ENCODE measurements at regions not wholly inside any gene's neighbourhood (a gene's known extent, or its start where the extent isn't known, plus 50 kb on each side); places are given as distances from the start of the nearest gene placed in this dataset.

DNA sequence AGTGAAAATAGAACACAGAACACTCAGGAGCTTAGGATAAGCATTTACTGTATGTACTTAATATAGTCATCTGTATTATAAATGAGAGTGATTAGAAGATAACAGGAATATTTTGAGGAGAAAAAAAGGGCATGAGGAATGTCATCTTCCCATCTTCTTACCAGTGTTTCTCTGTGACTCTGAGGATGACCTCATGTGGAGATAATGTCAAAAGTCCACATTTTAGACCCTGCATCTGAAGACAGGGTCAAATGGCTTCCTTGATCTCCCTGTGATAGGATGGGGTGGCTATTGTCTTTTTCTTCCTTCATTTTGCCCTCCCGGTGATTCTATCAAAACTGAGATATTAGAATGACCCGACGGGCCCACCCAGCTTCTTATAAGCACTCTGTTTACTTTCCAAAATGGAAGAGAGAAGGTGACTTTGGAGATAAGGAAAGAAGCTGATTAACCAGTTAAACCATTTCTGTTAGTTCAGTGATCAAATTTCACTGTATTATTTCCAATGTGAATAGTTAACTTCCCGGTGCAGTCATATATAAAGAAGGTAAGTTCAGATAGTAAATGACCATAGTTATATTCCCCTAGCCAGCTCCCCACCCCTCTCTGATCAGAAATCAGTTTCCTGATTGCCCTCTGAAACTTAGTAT lies 115.7 kb upstream of the SALL4 start:
- no peak for DNase-seq

DNA sequence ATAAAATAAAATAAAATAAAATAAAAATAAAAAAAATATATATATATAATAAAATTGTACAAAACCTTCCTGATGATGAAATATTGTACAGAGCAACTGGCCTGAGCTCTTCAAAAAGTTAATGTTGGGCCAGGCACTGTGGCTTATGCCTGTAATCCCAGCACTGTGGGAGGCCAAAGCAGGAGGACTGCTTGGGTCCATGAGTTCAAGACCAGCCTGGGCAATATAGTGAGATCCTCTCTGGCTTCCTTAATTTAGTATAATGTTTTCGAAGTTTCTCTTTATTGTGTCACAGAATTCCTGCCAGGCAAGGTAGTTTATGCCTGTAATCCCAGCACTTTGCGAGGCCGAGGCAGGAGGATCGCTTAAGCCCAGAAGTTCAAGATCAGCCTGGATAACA lies 113.9 kb upstream of the SALL4 start:
- DNase-seq: no peak

DNA sequence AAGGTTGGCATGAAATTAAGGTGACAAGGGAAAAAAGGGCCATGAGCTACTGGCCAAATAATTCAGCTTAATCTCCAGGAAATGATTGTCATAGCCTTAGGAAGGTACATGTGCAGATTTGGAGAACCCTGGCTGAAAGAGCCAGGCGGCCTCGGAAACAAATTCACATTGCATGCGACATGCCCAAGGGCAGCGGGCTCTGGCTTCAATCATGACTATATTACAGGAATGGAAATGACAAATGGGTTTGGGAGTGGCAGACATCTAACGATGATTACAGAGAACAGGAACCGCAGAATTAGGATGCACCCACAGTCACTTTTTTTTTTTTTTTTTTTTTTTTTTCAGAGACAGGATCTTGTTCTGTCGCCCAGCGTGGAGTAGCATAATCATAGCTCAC lies 112.4 kb upstream of the SALL4 start:
- no peak for DNase-seq

GRCh38 chr20:51910321-51911050 lies 108.2 kb upstream of the SALL4 start:
- DNase-seq: no peak

DNA sequence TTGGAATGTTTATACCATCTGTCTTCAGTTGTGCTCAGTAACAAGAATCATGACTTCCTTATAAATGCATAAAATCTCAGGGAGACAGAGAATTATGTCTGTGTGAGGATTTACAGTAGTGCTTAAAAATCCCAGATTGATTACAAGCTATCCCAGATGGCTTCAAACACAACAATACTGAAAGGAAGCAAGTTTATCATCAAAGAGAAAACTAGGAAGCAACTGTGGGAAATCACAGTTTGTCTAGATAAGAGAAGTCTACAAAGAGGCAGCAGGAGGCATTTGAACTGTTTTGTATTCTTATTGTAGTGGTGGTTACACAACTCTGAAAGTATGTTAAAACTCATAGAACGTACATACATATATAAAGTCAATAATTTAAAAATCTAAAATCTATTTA lies 104.4 kb upstream of the SALL4 start:
- DNase-seq: no peak

- DNase-seq: no peak
These were observed 103.7 kb upstream of the SALL4 start for GRCh38 chr20:51906049-51906448.

GRCh38 chr20:51902933-51903332 lies 100.6 kb upstream of the SALL4 start:
- peak; percentile 38 for DNase-seq

DNA sequence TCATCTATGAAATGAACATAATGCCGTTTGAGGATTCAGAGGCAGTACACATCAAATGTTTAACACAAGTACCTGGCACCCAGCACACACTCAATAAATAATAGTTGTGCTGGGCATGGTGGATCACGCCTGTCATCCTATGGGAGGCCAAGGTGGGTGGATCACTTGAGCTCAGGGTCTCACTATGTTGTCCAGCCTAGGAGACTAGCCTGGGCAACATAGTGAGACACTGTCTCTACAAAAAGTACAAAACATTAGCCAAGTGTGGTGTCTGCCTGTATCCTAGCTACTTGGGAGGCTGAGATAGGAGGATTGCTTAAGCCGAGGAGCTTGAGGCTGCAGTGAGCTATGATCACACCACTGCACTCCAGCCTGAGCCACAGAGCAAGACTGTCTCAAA lies 98.1 kb upstream of the SALL4 start:
- no peak for DNase-seq

DNA sequence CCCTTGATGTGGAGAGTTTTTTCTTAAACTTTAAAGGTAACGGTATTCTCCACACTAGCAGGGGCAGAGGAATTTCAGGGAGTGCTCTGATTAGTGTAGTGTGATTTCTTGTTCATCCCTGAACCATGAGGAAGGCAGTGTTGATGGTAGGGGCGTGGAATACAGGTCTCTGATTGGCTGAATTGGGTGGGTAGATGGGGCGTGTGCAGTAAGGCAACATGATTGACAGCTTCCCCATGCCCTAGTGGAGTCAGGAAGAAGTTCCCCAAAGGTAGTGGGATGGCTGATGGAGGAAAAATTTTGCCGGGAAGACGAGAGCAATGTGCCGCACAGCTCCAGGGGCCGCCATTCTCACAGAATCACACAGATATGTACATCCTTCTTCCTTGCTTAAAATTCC lies 97.4 kb upstream of the SALL4 start:
- no peak for DNase-seq

GRCh38 chr20:51898788-51899187 lies 96.5 kb upstream of the SALL4 start:
- no peak for DNase-seq

DNA sequence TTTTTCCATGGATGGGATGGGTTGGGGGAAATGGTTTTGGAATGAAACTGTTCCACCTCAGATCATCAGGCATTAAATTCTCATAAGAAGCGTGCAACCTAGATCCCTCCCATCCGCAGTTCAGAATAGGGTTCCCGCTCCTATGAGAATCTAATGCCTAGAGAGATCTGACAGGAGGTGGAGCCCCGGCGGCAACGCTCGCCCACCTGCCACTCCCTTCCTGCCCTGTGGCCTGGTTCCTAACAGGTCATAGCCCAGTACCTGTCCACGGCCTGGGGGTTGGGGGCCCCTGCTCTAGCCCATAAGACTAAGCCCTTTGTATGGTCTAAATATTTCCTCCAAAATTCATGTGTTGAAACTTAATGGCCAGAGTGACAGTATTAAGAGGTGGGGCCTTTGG lies 92.3 kb upstream of the SALL4 start:
- no peak for DNase-seq

GRCh38 chr20:51894201-51894600 lies 91.9 kb upstream of the SALL4 start:
- no peak for DNase-seq

- DNase-seq: no peak
These were observed 91.4 kb upstream of the SALL4 start for GRCh38 chr20:51893723-51894122.

- DNase-seq: no peak
These were observed 87.7 kb upstream of the SALL4 start for GRCh38 chr20:51890003-51890402.

DNA sequence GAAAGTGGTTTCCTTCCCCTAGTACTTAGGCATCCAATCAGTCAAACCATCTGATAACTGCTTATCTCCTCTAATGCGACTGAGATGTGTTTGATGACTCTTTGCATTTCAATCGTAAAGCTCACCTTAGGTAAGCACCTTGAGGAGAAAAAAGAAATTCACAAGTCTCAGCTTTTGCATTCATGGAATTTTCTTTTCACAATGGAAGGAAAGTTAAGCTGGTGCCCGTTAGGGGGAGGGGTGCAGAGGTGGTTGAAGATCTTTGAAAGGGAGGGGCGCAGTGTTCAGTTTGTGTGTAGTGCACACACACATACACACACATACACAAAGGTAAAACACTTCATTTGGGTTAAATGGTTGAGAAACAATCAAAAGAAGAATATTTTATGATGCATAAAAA lies 87.1 kb upstream of the SALL4 start:
- DNase-seq: no peak

DNA sequence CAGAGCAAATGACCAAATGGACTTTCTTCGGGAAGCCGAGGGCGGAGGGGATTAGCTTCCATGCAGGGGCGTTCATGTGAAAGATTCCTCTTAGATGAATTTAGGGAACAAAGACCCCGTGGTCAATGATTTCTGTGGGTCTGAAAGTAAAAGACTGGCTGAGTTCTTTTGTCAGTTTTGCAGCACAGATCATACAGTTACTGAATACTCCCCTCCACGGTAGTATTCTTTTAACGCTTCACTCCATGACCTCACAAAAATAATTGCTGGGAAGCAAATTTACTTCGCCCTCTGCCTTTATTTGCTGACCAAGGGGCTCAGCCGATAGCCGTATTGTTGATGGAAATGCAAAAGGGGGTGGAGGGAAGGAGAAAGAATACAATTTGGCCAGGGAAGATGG lies 86.0 kb upstream of the SALL4 start:
- no peak for DNase-seq

DNA sequence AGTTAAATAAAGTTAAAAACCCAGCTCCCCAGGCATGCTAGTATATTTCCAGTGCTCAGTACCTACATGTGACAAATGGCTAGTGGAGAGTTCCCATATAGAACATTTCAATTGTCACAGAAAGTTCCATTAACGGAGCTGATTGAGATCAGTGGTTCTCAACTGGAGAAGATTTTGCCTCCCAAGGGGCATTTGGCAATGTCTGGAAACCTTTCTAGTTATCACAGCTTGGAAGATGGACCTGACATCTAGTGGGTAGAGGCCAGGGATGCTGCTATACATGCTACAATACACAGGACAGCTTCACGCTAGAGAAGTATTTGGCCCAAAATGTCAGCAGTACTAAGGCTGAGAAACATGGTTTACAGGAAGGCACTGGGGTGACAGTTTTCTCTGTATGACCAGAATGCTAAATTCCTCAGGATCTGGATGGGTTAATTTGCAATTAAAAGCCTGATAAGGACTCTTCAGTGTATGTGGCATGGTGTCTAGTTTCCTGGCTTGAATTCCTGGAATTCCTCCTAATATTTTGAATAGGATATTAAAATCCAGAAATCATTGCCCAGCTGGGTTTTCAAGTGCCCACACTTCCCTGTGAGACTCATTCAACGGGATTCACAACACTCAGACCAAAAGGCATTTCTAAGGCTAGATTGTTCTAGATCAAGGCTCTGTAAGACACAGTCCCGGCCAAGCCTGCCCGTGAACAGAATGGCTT lies 84.7 kb upstream of the SALL4 start:
- DNase-seq: no peak

GRCh38 chr20:51886341-51886740 lies 84.0 kb upstream of the SALL4 start:
- no peak for DNase-seq

DNA sequence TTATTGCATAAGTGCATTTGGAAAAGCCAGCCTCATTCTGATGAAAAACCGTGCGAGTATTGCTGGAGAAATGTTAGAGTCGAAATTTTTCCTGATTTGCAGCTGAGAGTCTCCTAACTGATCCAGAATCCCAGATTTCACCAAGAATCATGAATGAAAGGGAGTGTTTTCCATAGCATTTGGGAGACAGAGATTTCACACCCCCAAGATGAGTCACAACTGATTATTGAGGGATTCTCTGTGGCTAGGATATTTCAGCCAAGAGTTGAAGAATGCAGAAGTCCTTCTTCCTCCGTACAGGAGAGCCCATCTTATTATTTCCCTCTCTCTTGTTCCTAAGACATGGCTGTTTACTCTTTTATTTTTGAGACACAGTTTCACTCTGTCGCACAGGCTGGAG lies 82.2 kb upstream of the SALL4 start:
- DNase-seq: no peak

- no peak for DNase-seq
These were observed 77.9 kb upstream of the SALL4 start for GRCh38 chr20:51880188-51880587.

- no peak for DNase-seq
These were observed 74.1 kb upstream of the SALL4 start for GRCh38 chr20:51876313-51876940.

DNA sequence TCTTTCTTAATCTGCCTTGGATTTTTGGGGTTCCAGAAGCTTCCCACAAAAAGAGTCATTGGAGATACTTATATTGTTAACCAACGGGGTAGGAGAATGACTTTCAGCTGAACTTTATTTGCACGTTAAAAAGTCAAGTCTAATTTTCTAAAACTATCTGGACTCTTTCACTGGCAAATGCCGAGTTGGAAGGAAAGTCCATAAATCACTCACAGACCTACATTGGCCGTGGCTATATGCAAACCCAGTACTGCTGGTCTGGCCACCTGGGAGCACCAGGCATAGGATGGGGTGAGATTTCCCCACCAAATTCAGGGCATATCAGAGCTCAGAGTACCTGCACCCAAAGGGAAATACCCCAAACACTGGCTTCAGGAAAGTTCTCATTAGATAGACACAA lies 71.3 kb upstream of the SALL4 start:
- no peak for DNase-seq

GRCh38 chr20:51871943-51872342 lies 69.6 kb upstream of the SALL4 start:
- no peak for DNase-seq

- no peak for DNase-seq
These were observed 66.7 kb upstream of the SALL4 start for GRCh38 chr20:51869002-51869401.

Data from left hindlimb (tissue), 1 donor.